ENCODE measurements at regions not wholly inside any gene's neighbourhood (a gene's known extent, or its start where the extent isn't known, plus 50 kb on each side); places are given as distances from the start of the nearest gene placed in this dataset.

- no peak for ATAC-seq
Measured at GRCh38 chr18:47530695-47531094, 279.2 kb upstream of the SKOR2 start.

- no peak for ATAC-seq
Measured at GRCh38 chr18:47528343-47528742, 276.9 kb upstream of the SKOR2 start.

- ATAC-seq, result no peak
Measured at GRCh38 chr18:47526147-47526546, 274.7 kb upstream of the SKOR2 start.

- ATAC-seq, result no peak
Measured at GRCh38 chr18:47522359-47522758, 270.9 kb upstream of the SKOR2 start.

DNA sequence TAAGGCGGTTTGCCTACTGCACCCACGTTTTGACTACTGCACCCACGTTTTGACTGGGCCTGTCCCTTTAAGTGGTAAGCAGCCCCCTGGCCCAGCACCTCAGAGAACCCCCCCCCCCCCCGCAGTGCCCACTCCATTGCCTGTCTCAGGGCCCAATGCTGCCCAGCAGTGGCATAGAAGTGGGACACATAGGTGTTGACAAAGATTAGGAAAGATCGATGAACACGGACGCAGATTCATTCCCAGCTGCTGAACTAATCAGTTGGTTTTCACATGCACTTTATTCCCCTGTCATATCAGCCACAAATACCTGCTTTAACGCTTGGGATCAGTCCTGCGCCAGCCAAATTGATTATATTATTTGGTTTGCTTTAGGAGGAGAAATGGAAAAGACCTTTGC, 268.8 kb upstream of the SKOR2 start:
- no peak for ATAC-seq

- no peak for ATAC-seq
Measured at GRCh38 chr18:47519706-47520105, 268.2 kb upstream of the SKOR2 start.

- ATAC-seq, result no peak
Measured at GRCh38 chr18:47519277-47519676, 267.8 kb upstream of the SKOR2 start.

GRCh38 chr18:47513614-47514013, 262.2 kb upstream of the SKOR2 start:
- no peak for ATAC-seq

DNA sequence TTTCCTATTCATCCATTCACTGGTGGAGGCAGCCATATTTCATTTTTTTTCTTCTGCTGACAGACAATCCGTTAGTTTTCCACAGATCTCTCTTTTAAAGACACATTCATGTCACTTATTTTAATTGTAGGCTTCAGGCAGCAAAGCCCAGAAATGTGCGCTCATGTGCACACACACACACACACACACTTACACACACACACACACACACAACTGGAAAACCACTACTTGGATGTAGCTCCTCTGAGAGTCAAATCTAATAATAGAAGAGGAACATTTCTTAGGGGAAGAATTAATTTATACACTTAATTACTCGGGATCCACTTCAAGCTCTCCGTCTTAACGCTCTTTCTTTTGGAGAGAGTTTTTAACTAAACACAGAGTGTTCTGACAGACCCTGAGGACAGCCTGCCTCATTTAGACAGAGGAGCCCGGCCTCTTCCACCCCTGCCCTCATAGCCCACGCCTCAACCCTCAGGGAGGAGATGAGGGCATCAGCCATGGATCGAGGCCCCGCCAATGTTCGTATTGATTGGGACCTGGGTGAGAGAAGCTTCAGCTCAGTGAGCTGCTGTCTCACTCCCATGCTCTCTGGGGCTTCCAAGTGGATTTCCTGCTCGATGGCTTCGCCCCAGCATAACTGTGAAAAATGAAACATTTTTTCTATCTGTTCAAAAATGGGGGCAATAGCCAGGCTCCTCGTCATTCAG, 261.4 kb upstream of the SKOR2 start:
- ATAC-seq, result no peak

GRCh38 chr18:47512056-47512455, 260.6 kb upstream of the SKOR2 start:
- no peak for ATAC-seq

DNA sequence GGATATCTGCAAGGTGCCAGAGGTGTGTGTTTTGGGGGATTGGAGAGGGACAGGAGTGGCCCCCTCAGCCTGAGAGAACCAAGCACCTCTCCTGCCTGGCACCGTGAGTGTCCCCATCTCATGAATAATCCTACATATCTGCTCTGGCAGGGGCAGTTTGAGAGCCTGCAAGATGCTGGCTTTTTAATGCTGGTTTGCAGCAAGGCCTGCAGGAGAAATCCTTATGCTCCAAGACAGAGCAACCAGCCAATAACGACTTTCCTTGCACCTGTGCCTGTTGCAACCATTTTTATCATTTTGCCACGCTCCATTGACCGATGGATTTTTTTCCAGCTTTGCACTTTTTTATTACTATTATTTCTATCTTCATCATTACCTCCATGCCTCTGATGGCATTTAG, 259.4 kb upstream of the SKOR2 start:
- no peak for ATAC-seq

DNA sequence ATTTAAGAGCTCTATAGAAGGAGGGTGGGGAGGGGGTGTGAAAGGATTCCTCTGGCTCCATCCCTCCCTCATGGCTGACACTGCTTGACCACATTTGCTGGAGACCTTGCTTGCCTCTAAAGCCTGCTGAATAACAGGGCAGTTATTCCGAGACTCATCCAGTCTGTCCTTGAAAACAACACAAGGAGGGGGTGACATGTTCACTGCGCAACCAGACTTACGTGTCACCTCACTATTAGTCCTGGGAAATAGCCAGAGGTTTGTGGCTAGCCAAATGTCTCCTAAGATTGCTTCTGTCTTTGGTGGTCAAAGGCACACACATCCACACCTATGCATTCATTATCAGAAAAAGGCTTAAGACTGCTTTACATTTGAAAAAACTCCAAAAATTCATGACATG, 256.2 kb upstream of the SKOR2 start:
- ATAC-seq, result no peak

DNA sequence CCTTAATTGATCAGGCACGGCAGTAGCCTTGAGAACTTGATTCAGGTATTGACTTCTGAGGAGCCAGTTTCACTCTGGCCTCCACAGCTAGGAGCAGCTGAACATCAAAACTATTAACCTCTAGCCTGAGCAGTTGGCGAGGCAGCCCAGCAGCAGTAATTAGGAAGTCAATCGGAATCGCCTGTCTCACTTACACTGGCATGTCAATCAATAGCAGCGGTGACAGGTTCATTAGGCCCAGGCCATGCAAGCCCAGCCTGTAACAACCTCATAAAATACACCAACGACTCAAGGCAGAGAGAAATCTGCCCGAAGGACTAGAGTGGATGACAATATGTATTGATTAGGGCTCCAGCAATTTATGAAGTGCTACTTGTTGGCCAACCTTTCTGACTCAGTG, 255.4 kb upstream of the SKOR2 start:
- ATAC-seq, result no peak

DNA sequence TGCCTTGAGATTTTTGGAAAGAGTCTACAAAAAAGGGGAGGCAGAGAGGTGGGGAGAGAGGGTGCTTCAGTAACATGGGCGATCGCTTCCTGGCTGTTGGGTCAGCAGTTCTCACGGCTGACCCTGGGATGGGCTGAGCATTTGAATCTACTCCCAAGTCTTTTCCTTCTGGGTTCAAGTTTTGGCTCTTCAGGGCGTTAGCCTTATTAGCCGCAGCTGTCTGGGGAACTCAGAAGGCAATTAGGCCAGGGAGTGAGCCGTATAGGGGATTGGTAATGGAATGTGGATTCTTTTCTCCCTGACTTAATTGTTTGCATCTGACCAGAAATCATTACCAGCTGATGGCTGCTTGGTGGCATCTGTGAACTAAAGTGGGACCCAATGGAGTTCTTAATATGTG, 250.5 kb upstream of the SKOR2 start:
- no peak for ATAC-seq

GRCh38 chr18:47500930-47501329, 249.5 kb upstream of the SKOR2 start:
- no peak for ATAC-seq

- ATAC-seq, result no peak
Measured at GRCh38 chr18:47492691-47493090, 241.2 kb upstream of the SKOR2 start.

- no peak for ATAC-seq
Measured at GRCh38 chr18:47490882-47491281, 239.4 kb upstream of the SKOR2 start.

GRCh38 chr18:47485221-47485797, 233.8 kb upstream of the SKOR2 start:
- no peak for ATAC-seq

- no peak for ATAC-seq
Measured at GRCh38 chr18:47484068-47484467, 232.6 kb upstream of the SKOR2 start.

DNA sequence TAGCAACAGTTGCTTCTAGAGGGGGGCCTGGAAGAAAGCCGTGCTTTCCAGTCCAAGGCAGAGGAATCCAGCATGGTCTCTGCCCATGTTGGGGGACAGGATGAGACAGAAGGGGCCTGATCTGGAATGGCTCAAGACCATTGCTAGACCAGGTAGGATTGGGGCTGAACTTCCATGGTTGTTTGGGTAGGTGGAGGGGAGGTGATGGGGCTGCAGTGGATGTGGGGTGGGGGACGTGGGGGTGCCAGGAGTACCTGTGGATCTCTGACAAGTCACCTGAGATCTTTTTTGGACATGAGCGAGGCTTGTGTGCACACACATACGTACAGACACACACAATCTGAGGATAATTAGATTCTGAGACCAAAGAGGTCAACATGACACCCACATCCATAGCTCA, 228.7 kb upstream of the SKOR2 start:
- no peak for ATAC-seq

DNA sequence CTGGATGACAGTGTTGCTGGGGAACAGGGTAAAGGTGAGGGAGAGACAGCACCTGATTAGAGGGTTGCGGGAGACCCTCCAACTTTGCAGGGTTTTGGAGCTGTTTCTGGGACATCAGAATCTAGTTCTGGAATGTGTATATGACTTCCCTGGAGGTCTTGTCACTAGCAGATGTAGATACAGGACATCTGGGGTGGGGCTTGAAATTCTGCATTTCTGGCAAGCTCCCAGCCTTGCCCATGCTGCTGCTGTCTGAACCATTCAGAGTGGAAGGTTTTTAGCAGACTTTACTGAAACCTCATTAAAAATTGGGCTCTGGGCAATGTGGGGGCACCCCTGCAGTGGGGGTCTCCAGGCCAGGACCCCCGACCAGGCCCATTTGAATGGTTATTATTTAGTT, 220.3 kb upstream of the SKOR2 start:
- no peak for ATAC-seq

- ATAC-seq, result no peak
Measured at GRCh38 chr18:47470941-47471340, 219.5 kb upstream of the SKOR2 start.

- no peak for ATAC-seq
Measured at GRCh38 chr18:47469576-47469975, 218.1 kb upstream of the SKOR2 start.

DNA sequence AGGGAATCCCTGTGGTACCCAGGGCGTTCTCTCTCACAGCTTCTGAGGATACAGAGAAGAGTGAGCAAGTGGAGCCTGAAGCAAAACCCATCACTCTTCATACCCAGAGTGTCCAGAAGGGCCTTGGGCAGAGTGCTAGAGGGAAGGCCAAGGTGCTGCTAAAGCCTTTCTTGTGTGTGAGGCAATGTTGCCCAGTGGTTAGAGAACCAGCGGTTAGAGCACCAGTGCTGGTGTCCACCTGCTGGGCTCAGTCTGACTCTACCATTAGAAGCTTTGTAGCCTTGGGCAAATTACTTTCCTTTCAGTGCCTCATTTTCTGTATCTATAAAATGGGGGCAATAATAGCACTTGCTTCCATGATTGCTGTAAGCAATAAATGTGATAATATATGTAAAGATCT, 210.5 kb upstream of the SKOR2 start:
- no peak for ATAC-seq

GRCh38 chr18:47461406-47461948, 210.0 kb upstream of the SKOR2 start:
- no peak for ATAC-seq
